ENCODE measurements at regions not wholly inside any gene's neighbourhood (a gene's known extent, or its start where the extent isn't known, plus 50 kb on each side); places are given as distances from the start of the nearest gene placed in this dataset.

DNA sequence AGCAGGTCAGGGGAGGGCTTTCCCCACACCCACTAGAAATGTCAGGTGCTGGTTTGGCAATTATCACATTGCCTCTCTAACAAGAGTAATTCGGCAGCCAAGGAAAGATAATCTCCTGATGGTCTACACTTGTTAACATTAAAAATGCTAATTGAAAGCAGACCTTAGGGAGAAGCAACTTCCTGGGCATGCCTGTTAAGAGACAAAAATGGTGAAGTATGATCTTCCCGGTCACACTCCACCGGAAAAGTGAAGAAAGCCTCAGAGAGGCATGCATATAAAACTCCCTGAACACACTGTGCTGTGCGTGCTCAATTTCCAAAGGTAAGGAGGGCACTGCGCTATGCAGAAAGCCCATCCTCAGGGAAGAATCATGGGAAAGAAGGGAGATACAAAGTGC is 244.3 kb downstream of the FAM170A start:
- TF ChIP-seq, protein P1, sequence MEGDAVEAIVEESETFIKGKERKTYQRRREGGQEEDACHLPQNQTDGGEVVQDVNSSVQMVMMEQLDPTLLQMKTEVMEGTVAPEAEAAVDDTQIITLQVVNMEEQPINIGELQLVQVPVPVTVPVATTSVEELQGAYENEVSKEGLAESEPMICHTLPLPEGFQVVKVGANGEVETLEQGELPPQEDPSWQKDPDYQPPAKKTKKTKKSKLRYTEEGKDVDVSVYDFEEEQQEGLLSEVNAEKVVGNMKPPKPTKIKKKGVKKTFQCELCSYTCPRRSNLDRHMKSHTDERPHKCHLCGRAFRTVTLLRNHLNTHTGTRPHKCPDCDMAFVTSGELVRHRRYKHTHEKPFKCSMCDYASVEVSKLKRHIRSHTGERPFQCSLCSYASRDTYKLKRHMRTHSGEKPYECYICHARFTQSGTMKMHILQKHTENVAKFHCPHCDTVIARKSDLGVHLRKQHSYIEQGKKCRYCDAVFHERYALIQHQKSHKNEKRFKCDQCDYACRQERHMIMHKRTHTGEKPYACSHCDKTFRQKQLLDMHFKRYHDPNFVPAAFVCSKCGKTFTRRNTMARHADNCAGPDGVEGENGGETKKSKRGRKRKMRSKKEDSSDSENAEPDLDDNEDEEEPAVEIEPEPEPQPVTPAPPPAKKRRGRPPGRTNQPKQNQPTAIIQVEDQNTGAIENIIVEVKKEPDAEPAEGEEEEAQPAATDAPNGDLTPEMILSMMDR (IDR thresholded peaks at IDR 0.05) = no peak
- no peak for TF ChIP-seq POLR2AphosphoS5 (IDR thresholded peaks at IDR 0.05)
- no peak for TF ChIP-seq POLR2A (IDR thresholded peaks at IDR 0.05)
